PC-3 (cell line): ENCODE measurements at regions not wholly inside any gene's neighbourhood (a gene's known extent, or its start where the extent isn't known, plus 50 kb on each side); places are given as distances from the start of the nearest gene placed in this dataset.

Experiments
- ATAC-seq: fragments of 200-7000 bp; cut with Tn5 transposase; 2 replicates; pipeline ENCODE4 v1.9.1; 2020; ENCODE audit warnings: mild to moderate bottlenecking, moderate library complexity
- BruUV-seq: library from RNA; stranded (reverse); fragments of 400-500 nt; replicated peaks from 2 replicates; lab custom pipeline; 2021; lab: Mats Ljungman, UMichigan
- CTCF ChIA-PET: fragments of 300-600 bp; sonication (Branson Sonifier 250); formaldehyde crosslinking; loops from one replicate; lab custom pipeline; 2022; ENCODE audit warnings: antibody characterized with exemption; lab: Charles Lee
- POLR2A ChIA-PET: fragments of 300-600 bp; sonication (Branson Sonifier 250); formaldehyde crosslinking; loops from one replicate; lab custom pipeline; 2022; ENCODE audit warnings: antibody characterized with exemption; ENCODE audit not compliant: unreplicated experiment; lab: Charles Lee
- DNase-seq: peaks from one replicate; pipeline ENCODE4 v3.0.0-alpha.2; 2015
- H2AFZ ChIP-seq: fragments of 300-600 bp; sonication (generic); 2 replicates; pipeline ENCODE4 v1.6.0; 2016; ENCODE audit warnings: antibody characterized with exemption, low read length
- H3F3A ChIP-seq: fragments of 300-600 bp; sonication (generic); one replicate; pipeline ENCODE4 v1.6.0; 2017; ENCODE audit warnings: antibody characterized with exemption, low read length, control low read depth, mild to moderate bottlenecking; ENCODE audit not compliant: unreplicated experiment
- H3K27ac ChIP-seq: fragments of 300-600 bp; sonication (generic); 2 replicates; pipeline ENCODE4 v1.5.1; 2016; ENCODE audit warnings: mild to moderate bottlenecking, low read length
- H3K27me3 ChIP-seq: fragments of 300-600 bp; sonication (generic); 2 replicates; pipeline ENCODE4 v1.6.1; 2016; ENCODE audit warnings: low read length, mixed read lengths
- H3K36me3 ChIP-seq: fragments of 300-600 bp; sonication (generic); 2 replicates; pipeline ENCODE4 v1.6.1; 2016; ENCODE audit warnings: low read depth, mixed run types, low read length, mixed read lengths
- H3K4me1 ChIP-seq: fragments of 300-600 bp; sonication (generic); 2 replicates; pipeline ENCODE4 v1.5.1; 2016; ENCODE audit warnings: low read length; ENCODE audit not compliant: insufficient read depth
- H3K4me2 ChIP-seq: fragments of 300-600 bp; sonication (generic); 2 replicates; pipeline ENCODE4 v1.6.0; 2016; ENCODE audit warnings: low read length
- H3K4me3 ChIP-seq: fragments of 300-600 bp; sonication (generic); 2 replicates; pipeline ENCODE4 v1.5.1; 2016; ENCODE audit warnings: mild to moderate bottlenecking, low read length, mixed read lengths
- H3K79me2 ChIP-seq: fragments of 300-600 bp; sonication (generic); 2 replicates; pipeline ENCODE4 v1.6.1; 2017; ENCODE audit warnings: low read length, mixed read lengths
- H3K9ac ChIP-seq: fragments of 300-600 bp; sonication (generic); 2 replicates; pipeline ENCODE4 v1.6.0; 2016; ENCODE audit warnings: mild to moderate bottlenecking, low read length
- H3K9me2 ChIP-seq: fragments of 300-600 bp; sonication (generic); replicated peaks from 2 replicates; pipeline ENCODE4 v1.6.1; 2016; ENCODE audit warnings: mixed run types, low read length, mixed read lengths
- H3K9me3 ChIP-seq: fragments of 300-600 bp; sonication (generic); 2 replicates; pipeline ENCODE4 v1.6.1; 2016; ENCODE audit warnings: low read length, mixed read lengths
- H4K20me1 ChIP-seq: fragments of 300-600 bp; sonication (generic); 2 replicates; pipeline ENCODE4 v1.6.1; 2016; ENCODE audit warnings: low read length, mixed read lengths
- CTCF ChIP-seq: fragments of 300-600 bp; sonication (generic); conservative IDR thresholded peaks from 2 replicates; pipeline ENCODE4 v1.5.1; 2017; ENCODE audit warnings: antibody characterized with exemption, low read depth, mild to moderate bottlenecking, low read length
- EZH2 ChIP-seq: fragments of 300-600 bp; sonication (generic); IDR thresholded peaks from one replicate; pipeline ENCODE4 v1.6.1; 2017; ENCODE audit warnings: antibody characterized with exemption, mild to moderate bottlenecking, low read length; ENCODE audit not compliant: unreplicated experiment
- EZH2phosphoT487 ChIP-seq: fragments of 300-600 bp; sonication (generic); IDR thresholded peaks from 2 replicates; pipeline ENCODE4 v1.6.1; 2018; ENCODE audit warnings: mild to moderate bottlenecking, antibody characterized with exemption, low read length, borderline replicate concordance
- intact Hi-C: fragments of 100-400 bp; cut with micrococcal nuclease; formaldehyde crosslinking; loops from 2 replicates; pipeline ENCODE4 v1.9.0; 2023

- DNase-seq, result no peak
- no peaks in the 10 kb centered on the region for H3K4me1 ChIP-seq
- H3K79me2 ChIP-seq, result no peaks in the 10 kb centered on the region
- ChIA-PET CTCF (no interaction called here), POLR2A (no interaction called here)
- no peak overlapping the region for H3K27ac ChIP-seq
- no peak overlapping the region for H2AFZ ChIP-seq
- H3K36me3 ChIP-seq, result no peaks in the 10 kb centered on the region
- intact Hi-C loops, result no loop called here
- no peak overlapping the region for H3K4me2 ChIP-seq
- H3K9me3 ChIP-seq, result no peaks in the 10 kb centered on the region
- no peak overlapping the region for H3K4me3 ChIP-seq
- BruUV-seq, result no TSS peak
- no peaks in the 10 kb centered on the region for H3F3A ChIP-seq
- peaks cover 22% of the 10 kb centered on the region; the same call in 1 of the 2 replicates for H3K27me3 ChIP-seq
- no peak overlapping the region for H3K9ac ChIP-seq
- no peaks in the 10 kb centered on the region for H4K20me1 ChIP-seq
- H3K9me2 ChIP-seq, result no peaks in the 10 kb centered on the region
- ATAC-seq, result no peak
- TF ChIP-seq EZH2 (no peak), EZH2phosphoT487 (no peak), CTCF (no peak)
These were observed 95.3 kb upstream of the EPB41L3 start for GRCh38 chr18:5639131-5639530.

- Histone ChIP-seq H3K4me1 (peaks cover 6% of the 10 kb centered on the region; the same call in 1 of the 2 replicates), H3K79me2 (no peaks in the 10 kb centered on the region), H3K27me3 (peaks cover 45% of the 10 kb centered on the region), H3K9ac (no peak overlapping the region), H2AFZ (no peak overlapping the region), H3K4me2 (no peak overlapping the region), H3K9me2 (no peaks in the 10 kb centered on the region), H3F3A (no peaks in the 10 kb centered on the region), H3K9me3 (no peaks in the 10 kb centered on the region), H3K36me3 (no peaks in the 10 kb centered on the region), H4K20me1 (no peaks in the 10 kb centered on the region), H3K4me3 (no peak overlapping the region), H3K27ac (no peak overlapping the region)
- ChIA-PET POLR2A (no interaction called here), CTCF (no interaction called here)
- no peak for DNase-seq
- TF ChIP-seq CTCF (no peak), EZH2phosphoT487 (no peak), EZH2 (no peak)
- no peak for ATAC-seq
- intact Hi-C loops, result no loop called here
- BruUV-seq, result no TSS peak
These were observed 88.2 kb upstream of the EPB41L3 start for GRCh38 chr18:5632041-5632440.

GRCh38 chr18:5630900-5631413 lies 87.2 kb upstream of the EPB41L3 start:
- Histone ChIP-seq H3K27me3 (peaks cover 52% of the 10 kb centered on the region), H2AFZ (no peak overlapping the region), H3F3A (no peaks in the 10 kb centered on the region), H3K4me3 (no peak overlapping the region), H3K9me3 (no peaks in the 10 kb centered on the region), H3K27ac (no peak overlapping the region), H4K20me1 (no peaks in the 10 kb centered on the region), H3K4me2 (peak overlapping the region; percentile 80; the same call in 1 of the 2 replicates), H3K9me2 (no peaks in the 10 kb centered on the region), H3K36me3 (no peaks in the 10 kb centered on the region), H3K4me1 (peaks cover 6% of the 10 kb centered on the region; the same call in 1 of the 2 replicates), H3K9ac (no peak overlapping the region), H3K79me2 (no peaks in the 10 kb centered on the region)
- intact Hi-C loops, result no loop called here
- ChIA-PET CTCF (no interaction called here), POLR2A (no interaction called here)
- no peak for TF ChIP-seq EZH2phosphoT487
- no peak for TF ChIP-seq CTCF
- no peak for TF ChIP-seq EZH2
- ATAC-seq, result no peak
- BruUV-seq, result no TSS peak
- DNase-seq, result no peak
